C4-2B (cell line): ENCODE measurements at regions not wholly inside any gene's neighbourhood (a gene's known extent, or its start where the extent isn't known, plus 50 kb on each side); places are given as distances from the start of the nearest gene placed in this dataset.

Source experiments
- ZFX ChIP-seq: fragments of 450-650 bp; IDR thresholded peaks from 2 replicates; pipeline ENCODE4 v1.6.1; 2017
- TF ChIP-seq, protein P1 (sequence below): fragments of 450-650 bp; conservative IDR thresholded peaks from 2 replicates; pipeline ENCODE4 v1.5.1; 2017; ENCODE audit warnings: mild to moderate bottlenecking

GRCh38 chrX:5305452-5305851 is 923.2 kb downstream of the NLGN4X start:
- TF ChIP-seq, protein P1, sequence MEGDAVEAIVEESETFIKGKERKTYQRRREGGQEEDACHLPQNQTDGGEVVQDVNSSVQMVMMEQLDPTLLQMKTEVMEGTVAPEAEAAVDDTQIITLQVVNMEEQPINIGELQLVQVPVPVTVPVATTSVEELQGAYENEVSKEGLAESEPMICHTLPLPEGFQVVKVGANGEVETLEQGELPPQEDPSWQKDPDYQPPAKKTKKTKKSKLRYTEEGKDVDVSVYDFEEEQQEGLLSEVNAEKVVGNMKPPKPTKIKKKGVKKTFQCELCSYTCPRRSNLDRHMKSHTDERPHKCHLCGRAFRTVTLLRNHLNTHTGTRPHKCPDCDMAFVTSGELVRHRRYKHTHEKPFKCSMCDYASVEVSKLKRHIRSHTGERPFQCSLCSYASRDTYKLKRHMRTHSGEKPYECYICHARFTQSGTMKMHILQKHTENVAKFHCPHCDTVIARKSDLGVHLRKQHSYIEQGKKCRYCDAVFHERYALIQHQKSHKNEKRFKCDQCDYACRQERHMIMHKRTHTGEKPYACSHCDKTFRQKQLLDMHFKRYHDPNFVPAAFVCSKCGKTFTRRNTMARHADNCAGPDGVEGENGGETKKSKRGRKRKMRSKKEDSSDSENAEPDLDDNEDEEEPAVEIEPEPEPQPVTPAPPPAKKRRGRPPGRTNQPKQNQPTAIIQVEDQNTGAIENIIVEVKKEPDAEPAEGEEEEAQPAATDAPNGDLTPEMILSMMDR = no peak
- no peak for TF ChIP-seq ZFX
